ENCODE measurements at regions not wholly inside any gene's neighbourhood (a gene's known extent, or its start where the extent isn't known, plus 50 kb on each side); places are given as distances from the start of the nearest gene placed in this dataset.
A peak's percentile ranks its signal among the peaks of the same experiment; 100 is the strongest.

- Histone ChIP-seq H4K91ac (replicated peaks; ENCODE audit: insufficient read length, low read length) (no peak overlapping the region), H3K9ac (replicated peaks in 1 of 4; ENCODE audit: extremely low read depth in 1 of 4, low read depth in 3 of 4, low read length in 3 of 4) (no peak overlapping the region), H3K36me3 (ENCODE audit: control insufficient read depth in 2 of 4, insufficient read depth in 4 of 4, low read length in 3 of 4) (no peaks in the 10 kb centered on the region), H2AK5ac (ENCODE audit: low read depth, low read length) (no peak overlapping the region), H2BK12ac (ENCODE audit: low read depth, low read length) (no peak overlapping the region), H3K23ac (ENCODE audit: insufficient read length) (no peak overlapping the region), H3K27ac (ENCODE audit: low read depth, low read length) (no peak overlapping the region), H3K56ac (replicated peaks; ENCODE audit: insufficient read length, low read depth, low read length) (no peak overlapping the region), H2BK15ac (ENCODE audit: low read length) (0 out of 2 replicates have a peak overlapping the region, but pooled peaks have one; percentile 10), H3K14ac (ENCODE audit: insufficient read length) (no peak overlapping the region), H2AFZ (ENCODE audit: low read length) (no peak overlapping the region), H3K4ac (replicated peaks; ENCODE audit: insufficient read length, low read depth, low read length) (no peak overlapping the region), H3K4me1 (replicated peaks in 1 of 4; ENCODE audit: control insufficient read depth in 3 of 4, insufficient read depth in 4 of 4, low read length in 3 of 4) (peaks cover 0 to 4% (median 2%) of the 10 kb centered on the region in 4 experiments; a peak in 4 of 7 replicates), H4K5ac (ENCODE audit: insufficient read length, low read depth, low read length) (no peak overlapping the region), H3K23me2 (ENCODE audit: low read depth, low read length) (no peaks in the 10 kb centered on the region; the same call in 1 of the 2 replicates), H2BK20ac (ENCODE audit: low read length) (no peak overlapping the region), H2BK120ac (replicated peaks; ENCODE audit: low read depth, low read length) (no peak overlapping the region), H3K9me3 (ENCODE audit: insufficient read depth in 2 of 2, low read depth in 1 of 2, low read length in 1 of 2) (no peaks in the 10 kb centered on the region), H4K8ac (ENCODE audit: extremely low read depth, insufficient read depth, low read length) (no peak overlapping the region), H3K4me3 (ENCODE audit: extremely low read depth in 1 of 4, insufficient read depth in 2 of 4, low read depth in 3 of 4, low read length in 4 of 4) (no peak overlapping the region), H3K79me2 (ENCODE audit: control insufficient read depth in 1 of 2, insufficient read depth in 2 of 2, low read length in 2 of 2) (no peaks in the 10 kb centered on the region), H4K20me1 (replicated peaks in 1 of 2; ENCODE audit: control insufficient read depth in 1 of 2, insufficient read depth in 2 of 2, low read length in 2 of 2) (no peaks in the 10 kb centered on the region), H3K79me1 (ENCODE audit: low read depth, low read length) (no peaks in the 10 kb centered on the region), H2BK5ac (ENCODE audit: low read depth, low read length) (no peak overlapping the region), H3K27me3 (replicated peaks in 1 of 4; ENCODE audit: control insufficient read depth in 3 of 4, extremely low read depth in 1 of 4, insufficient read depth in 3 of 4, low read length in 3 of 4) (no peaks in the 10 kb centered on the region; a peak in 4 of 7 replicates), H3K18ac (ENCODE audit: extremely low read depth, low read length) (no peak overlapping the region), H3K4me2 (ENCODE audit: insufficient read depth in 1 of 2, low read depth in 2 of 2, low read length in 2 of 2) (no peak overlapping the region)
- WGBS, 2 experiments (ENCODE audit: extremely low coverage in 1 of 2, insufficient coverage in 1 of 2, insufficient read length in 1 of 2, insufficient replicate concordance in 2 of 2, low coverage in 1 of 2, low lambda C conversion rate in 2 of 2, missing lambda C conversion rate in 1 of 2): 86% methylated on average over 8 of the region's 18 CpGs; no CpG with 5 or more reads in 1 of the 2 experiments
- ChIA-PET POLR2A (ENCODE audit: partially characterized antibody) (no interaction called here), CTCF (ENCODE audit: partially characterized antibody) (no interaction called here)
- no peak for FAIRE-seq
- DNase-seq (ENCODE audit: low read depth in 1 of 2, low spot score in 2 of 2): no peak
- TF ChIP-seq SAP30 (IDR thresholded peaks at IDR 0.05; ENCODE audit: insufficient read depth, insufficient replicate concordance, low read length) (no peak), POU5F1 (IDR thresholded peaks at IDR 0.05; ENCODE audit: low read depth, low read length) (no peak), ATF3 (IDR thresholded peaks at IDR 0.05; ENCODE audit: insufficient read depth, low read depth, low read length) (no peak), BCL11A (IDR thresholded peaks at IDR 0.05; ENCODE audit: low read depth in 2 of 2, low read length in 2 of 2) (no peak), KDM1A (IDR thresholded peaks at IDR 0.05; ENCODE audit: borderline replicate concordance, low read length) (no peak), E2F6 (IDR thresholded peaks at IDR 0.05) (no peak), HDAC6 (IDR thresholded peaks at IDR 0.05; ENCODE audit: low read depth, low read length) (no peak), ZNF274 (IDR thresholded peaks at IDR 0.05; ENCODE audit: borderline replicate concordance, extremely low read depth, low read length) (no peak), GABPA (IDR thresholded peaks at IDR 0.05; ENCODE audit: borderline replicate concordance, insufficient read depth, low read length) (no peak), EZH2 (IDR thresholded peaks at IDR 0.05; ENCODE audit: low read depth, low read length, severe bottlenecking) (no peak), RNF2 (IDR thresholded peaks at IDR 0.05; ENCODE audit: borderline replicate concordance, low read depth, low read length, missing control alignments, poor library complexity, severe bottlenecking) (no peak), YY1 (IDR thresholded peaks at IDR 0.05; ENCODE audit: low read depth, low read length) (no peak)
These were observed 192.1 kb downstream of the MN1 start for GRCh38 chr22:27609451-27609888.

Measured in H1 (cell line).